NCI-H146 (cell line): ENCODE measurements at regions not wholly inside any gene's neighbourhood (a gene's known extent, or its start where the extent isn't known, plus 50 kb on each side); places are given as distances from the start of the nearest gene placed in this dataset.
A peak's percentile ranks its signal among the peaks of the same experiment; 100 is the strongest.

Experiments used
- DNase-seq: peaks from one replicate; lab custom pipeline; 2025; lab: John Stamatoyannopoulos, UW

- no peak for DNase-seq
Measured at GRCh38 chr13:104854698-104855097, 1680.8 kb downstream of the EFNB2 start.

GRCh38 chr13:104854007-104854406, 1681.5 kb downstream of the EFNB2 start:
- no peak for DNase-seq

- no peak for DNase-seq
Measured at GRCh38 chr13:104847922-104848321, 1687.5 kb downstream of the EFNB2 start.

GRCh38 chr13:104843401-104843800, 1692.1 kb downstream of the EFNB2 start:
- DNase-seq, result no peak

GRCh38 chr13:104841110-104841509, 1694.4 kb downstream of the EFNB2 start:
- DNase-seq, result no peak

- DNase-seq, result no peak
Measured at GRCh38 chr13:104837756-104838155, 1697.7 kb downstream of the EFNB2 start.

- no peak for DNase-seq
Measured at GRCh38 chr13:104833221-104833620, 1702.2 kb downstream of the EFNB2 start.

GRCh38 chr13:104832231-104832630, 1703.2 kb downstream of the EFNB2 start:
- DNase-seq, result no peak

GRCh38 chr13:104831831-104832230, 1703.6 kb downstream of the EFNB2 start:
- DNase-seq, result no peak

GRCh38 chr13:104823709-104824108, 1711.8 kb downstream of the EFNB2 start:
- DNase-seq, result no peak

GRCh38 chr13:104823071-104823470, 1712.4 kb downstream of the EFNB2 start:
- no peak for DNase-seq

- DNase-seq, result no peak
Measured at GRCh38 chr13:104817271-104817670, 1718.2 kb downstream of the EFNB2 start.

- no peak for DNase-seq
Measured at GRCh38 chr13:104816726-104817125, 1718.7 kb downstream of the EFNB2 start.

- peak; percentile 1 for DNase-seq
Measured at GRCh38 chr13:104810242-104810641, 1725.2 kb downstream of the EFNB2 start.

GRCh38 chr13:104809483-104809882, 1726.0 kb downstream of the EFNB2 start:
- DNase-seq, result no peak

GRCh38 chr13:104805346-104805745, 1730.1 kb downstream of the EFNB2 start:
- no peak for DNase-seq

GRCh38 chr13:104799152-104799551, 1732.9 kb upstream of the SLC10A2 start:
- DNase-seq, result no peak

- DNase-seq, result no peak
Measured at GRCh38 chr13:104798486-104798885, 1732.3 kb upstream of the SLC10A2 start.

- DNase-seq, result no peak
Measured at GRCh38 chr13:104796581-104796980, 1730.4 kb upstream of the SLC10A2 start.

GRCh38 chr13:104785952-104786351, 1719.7 kb upstream of the SLC10A2 start:
- no peak for DNase-seq

- DNase-seq, result no peak
Measured at GRCh38 chr13:104784891-104785290, 1718.7 kb upstream of the SLC10A2 start.

GRCh38 chr13:104782741-104783140, 1716.5 kb upstream of the SLC10A2 start:
- no peak for DNase-seq

- DNase-seq, result peak; percentile 6
Measured at GRCh38 chr13:104779311-104779993, 1713.2 kb upstream of the SLC10A2 start.

GRCh38 chr13:104773775-104774174, 1707.6 kb upstream of the SLC10A2 start:
- peak; percentile 25 for DNase-seq
